NT2/D1 (cell line): ENCODE measurements at regions not wholly inside any gene's neighbourhood (a gene's known extent, or its start where the extent isn't known, plus 50 kb on each side); places are given as distances from the start of the nearest gene placed in this dataset.

Experiments
- YY1 ChIP-seq: IDR thresholded peaks from 2 replicates; pipeline ENCODE4 v1.6.1; 2011; ENCODE audit not compliant: insufficient read length, insufficient read depth
- ZNF274 ChIP-seq: IDR thresholded peaks from 2 replicates; pipeline ENCODE4 v1.6.1; 2011; ENCODE audit warnings: mild to moderate bottlenecking, low read depth, low read length

- TF ChIP-seq YY1 = no peak
- no peak for TF ChIP-seq ZNF274
Observed at GRCh38 chr9:22649384-22649783, 202.8 kb downstream of the DMRTA1 start.
